Frontal cortex (tissue), 3 donors: ENCODE measurements at regions not wholly inside any gene's neighbourhood (a gene's known extent, or its start where the extent isn't known, plus 50 kb on each side); places are given as distances from the start of the nearest gene placed in this dataset.

Source experiments
- DNase-seq, 2 donors: peaks; one replicate each; pipeline ENCODE4 v3.0.0; 2012; ENCODE audit warnings: low spot score in 2 of 2
- FAIRE-seq: peaks from 2 replicates; lab custom pipeline; 2012; peaks lifted over from hg19 to GRCh38; lab: Jason Lieb, UNC
- donor health status: control.
- donor health status: control.
- donor health status: control.

- FAIRE-seq (no peak), DNase-seq (no peak)
Measured at GRCh38 chrX:10076765-10077164, 80.0 kb upstream of the CLCN4 start.

- FAIRE-seq (no peak), DNase-seq (no peak)
Measured at GRCh38 chrX:10077425-10078188, 79.2 kb upstream of the CLCN4 start.

GRCh38 chrX:10078266-10078665 lies 78.5 kb upstream of the CLCN4 start:
- no peak for FAIRE-seq

GRCh38 chrX:10079231-10079630 lies 77.5 kb upstream of the CLCN4 start:
- no peak for FAIRE-seq
- no peak for DNase-seq

More at GRCh38 chrX:10078266-10078665, 78.5 kb upstream of the CLCN4 start:
- no peak for DNase-seq

- FAIRE-seq, result no peak
- DNase-seq, result no peak
Measured at GRCh38 chrX:10083809-10084208, 73.0 kb upstream of the CLCN4 start.

- no peak for DNase-seq
- no peak for FAIRE-seq
Measured at GRCh38 chrX:10085223-10085622, 71.6 kb upstream of the CLCN4 start.

- no peak for DNase-seq
- FAIRE-seq, result no peak
Measured at GRCh38 chrX:10086676-10087075, 70.1 kb upstream of the CLCN4 start.

GRCh38 chrX:10087391-10087790 lies 69.4 kb upstream of the CLCN4 start:
- FAIRE-seq, result no peak
- no peak for DNase-seq

- no peak for FAIRE-seq
- no peak for DNase-seq
Measured at GRCh38 chrX:10089378-10089795, 67.4 kb upstream of the CLCN4 start.

GRCh38 chrX:10090319-10090718 lies 66.5 kb upstream of the CLCN4 start:
- DNase-seq (no peak), FAIRE-seq (no peak)

GRCh38 chrX:10095246-10095645 lies 61.5 kb upstream of the CLCN4 start:
- FAIRE-seq (no peak), DNase-seq (no peak)

- DNase-seq, result no peak
- no peak for FAIRE-seq
Measured at GRCh38 chrX:10095698-10096432, 60.9 kb upstream of the CLCN4 start.

- FAIRE-seq (no peak), DNase-seq (no peak)
Measured at GRCh38 chrX:10098270-10098713, 58.5 kb upstream of the CLCN4 start.

GRCh38 chrX:10099411-10099810 lies 57.4 kb upstream of the CLCN4 start:
- no peak for FAIRE-seq
- DNase-seq, result no peak

- FAIRE-seq (no peak), DNase-seq (no peak)
Measured at GRCh38 chrX:10101269-10101668, 55.5 kb upstream of the CLCN4 start.

GRCh38 chrX:10102046-10102704 lies 54.6 kb upstream of the CLCN4 start:
- DNase-seq, result no peak
- FAIRE-seq, result no peak

GRCh38 chrX:10103023-10103422 lies 53.8 kb upstream of the CLCN4 start:
- DNase-seq (no peak), FAIRE-seq (no peak)

GRCh38 chrX:10104958-10105658 lies 51.7 kb upstream of the CLCN4 start:
- DNase-seq, result peak in 1 of 2 donors; percentile 35
- no peak for FAIRE-seq

- no peak for DNase-seq
Measured at GRCh38 chrX:10106806-10107205, 50.0 kb upstream of the CLCN4 start.

More at GRCh38 chrX:10106806-10107205, 50.0 kb upstream of the CLCN4 start:
- FAIRE-seq, result no peak
